ENCODE measurements at regions not wholly inside any gene's neighbourhood (a gene's known extent, or its start where the extent isn't known, plus 50 kb on each side); places are given as distances from the start of the nearest gene placed in this dataset.

GRCh38 chr12:58657190-58657589 lies 263.1 kb downstream of the LRIG3 start:
- Histone ChIP-seq H3K4me3 (ENCODE audit: low read depth in 2 of 2, low read length in 2 of 2) (no peak overlapping the region), H3K4me1 (ENCODE audit: control insufficient read depth, insufficient read depth, low read length) (no peaks in the 10 kb centered on the region), H3K27me3 (ENCODE audit: control insufficient read depth, insufficient read depth, low read length) (no peaks in the 10 kb centered on the region), H3K36me3 (ENCODE audit: control insufficient read depth, insufficient read depth, low read length) (no peaks in the 10 kb centered on the region), H3K27ac (ENCODE audit: low read length) (no peak overlapping the region), H3K9me3 (ENCODE audit: control insufficient read depth, insufficient read depth, low read depth, low read length) (no peaks in the 10 kb centered on the region)
- DNase-seq (ENCODE audit: low read depth, low spot score) = no peak
- in situ Hi-C loops (cut with HindIII; ENCODE audit: low pct_unique_long_range_greater_than_20kb, low sequenced_read_pairs) (no loop called here), intact Hi-C loops (cut with micrococcal nuclease; ENCODE audit: unreplicated experiment) (no loop called here)
- BruUV-seq (replicated peaks) = no TSS peak
- ChIA-PET CTCF (no interaction called here), POLR2A (no interaction called here)
- TF ChIP-seq TCF7L2 (IDR thresholded peaks at IDR 0.05; ENCODE audit: low read depth, low read length) (no peak), REST (IDR thresholded peaks at IDR 0.05; ENCODE audit: insufficient read depth in 1 of 2, low read depth in 2 of 2, low read length in 1 of 2) (no peak)
- ATAC-seq = no peak

DNA sequence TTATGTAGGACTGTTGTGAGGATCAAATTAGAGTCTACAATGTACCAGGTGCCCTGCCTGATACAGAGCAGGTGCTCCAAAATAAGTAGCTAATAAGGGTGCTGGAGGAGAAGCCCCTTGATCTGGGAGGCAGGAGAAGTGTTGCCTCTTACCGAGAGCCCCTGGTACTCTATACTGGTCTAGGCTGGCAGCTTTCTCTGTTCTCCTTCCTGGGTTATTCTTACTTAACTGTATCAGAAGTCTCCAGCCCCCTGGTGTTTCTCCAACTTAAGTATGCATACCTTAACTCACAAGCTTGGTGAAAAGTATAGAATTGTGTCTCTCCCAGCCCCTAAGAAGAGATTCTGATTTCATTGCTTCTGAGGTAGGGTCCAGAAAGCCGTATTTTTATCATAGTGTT lies 254.9 kb downstream of the LRIG3 start:
- no peak overlapping the region for H3K4me3 ChIP-seq (ENCODE audit: low read depth in 2 of 2, low read length in 2 of 2)
- BruUV-seq (replicated peaks) = no TSS peak
- no peaks in the 10 kb centered on the region for H3K4me1 ChIP-seq (ENCODE audit: control insufficient read depth, insufficient read depth, low read length)
- CTCF ChIA-PET = no interaction called here
- no peak for ATAC-seq
- no peaks in the 10 kb centered on the region for H3K27me3 ChIP-seq (ENCODE audit: control insufficient read depth, insufficient read depth, low read length)
- H3K27ac ChIP-seq (ENCODE audit: low read length) = no peak overlapping the region
- intact Hi-C loops (cut with micrococcal nuclease; ENCODE audit: unreplicated experiment) (no loop called here), in situ Hi-C loops (cut with HindIII; ENCODE audit: low pct_unique_long_range_greater_than_20kb, low sequenced_read_pairs) (no loop called here)
- H3K36me3 ChIP-seq (ENCODE audit: control insufficient read depth, insufficient read depth, low read length) = no peaks in the 10 kb centered on the region
- POLR2A ChIA-PET = no interaction called here
- no peak for DNase-seq (ENCODE audit: low read depth, low spot score)
- no peaks in the 10 kb centered on the region for H3K9me3 ChIP-seq (ENCODE audit: control insufficient read depth, insufficient read depth, low read depth, low read length)
- TF ChIP-seq, protein P1, sequence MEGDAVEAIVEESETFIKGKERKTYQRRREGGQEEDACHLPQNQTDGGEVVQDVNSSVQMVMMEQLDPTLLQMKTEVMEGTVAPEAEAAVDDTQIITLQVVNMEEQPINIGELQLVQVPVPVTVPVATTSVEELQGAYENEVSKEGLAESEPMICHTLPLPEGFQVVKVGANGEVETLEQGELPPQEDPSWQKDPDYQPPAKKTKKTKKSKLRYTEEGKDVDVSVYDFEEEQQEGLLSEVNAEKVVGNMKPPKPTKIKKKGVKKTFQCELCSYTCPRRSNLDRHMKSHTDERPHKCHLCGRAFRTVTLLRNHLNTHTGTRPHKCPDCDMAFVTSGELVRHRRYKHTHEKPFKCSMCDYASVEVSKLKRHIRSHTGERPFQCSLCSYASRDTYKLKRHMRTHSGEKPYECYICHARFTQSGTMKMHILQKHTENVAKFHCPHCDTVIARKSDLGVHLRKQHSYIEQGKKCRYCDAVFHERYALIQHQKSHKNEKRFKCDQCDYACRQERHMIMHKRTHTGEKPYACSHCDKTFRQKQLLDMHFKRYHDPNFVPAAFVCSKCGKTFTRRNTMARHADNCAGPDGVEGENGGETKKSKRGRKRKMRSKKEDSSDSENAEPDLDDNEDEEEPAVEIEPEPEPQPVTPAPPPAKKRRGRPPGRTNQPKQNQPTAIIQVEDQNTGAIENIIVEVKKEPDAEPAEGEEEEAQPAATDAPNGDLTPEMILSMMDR (IDR thresholded peaks at IDR 0.05) = no peak
- TF ChIP-seq TCF7L2 (IDR thresholded peaks at IDR 0.05; ENCODE audit: low read depth, low read length) = no peak
- no peak for TF ChIP-seq POLR2AphosphoS5 (IDR thresholded peaks at IDR 0.05; ENCODE audit: low read depth, low read length)
- no peak for TF ChIP-seq SIN3A (IDR thresholded peaks at IDR 0.05; ENCODE audit: borderline replicate concordance, insufficient read depth, low read depth, low read length)
- TF ChIP-seq REST (IDR thresholded peaks at IDR 0.05; ENCODE audit: insufficient read depth in 1 of 2, low read depth in 2 of 2, low read length in 1 of 2) = no peak

All from Panc1 (cell line).